CD14-positive monocyte (primary cell): ENCODE measurements at regions not wholly inside any gene's neighbourhood (a gene's known extent, or its start where the extent isn't known, plus 50 kb on each side); places are given as distances from the start of the nearest gene placed in this dataset.

ENCODE experiments used
- DNase-seq, 3 donors: peaks; one replicate each; pipeline ENCODE4 v3.0.0-alpha.2; 2011 to 2022
- H2AFZ ChIP-seq: 2 replicates; pipeline ENCODE4 v1.6.0; 2012; ENCODE audit warnings: mild to moderate bottlenecking, low read depth, low read length, inconsistent platforms; ENCODE audit not compliant: insufficient read depth, poor library complexity, severe bottlenecking
- H3K27ac ChIP-seq, 2 donors: 1 replicate in 1 of 2; 2 replicates in 1 of 2; pipeline ENCODE4 v1.5.1; 2012 to 2013; ENCODE audit warnings: low read length in 2 of 2, control low read depth in 1 of 2, inconsistent platforms in 1 of 2, low read depth in 1 of 2, mild to moderate bottlenecking in 1 of 2
- H3K27me3 ChIP-seq, 2 donors: one replicate each; pipeline versions ENCODE4 v1.6.0 to v1.6.1; 2011 to 2013; ENCODE audit warnings: low read length in 2 of 2; ENCODE audit not compliant: control insufficient read depth in 2 of 2, insufficient read depth in 2 of 2
- H3K36me3 ChIP-seq, 2 donors: replicated peaks in 1 of 2; 1 replicate in 1 of 2; 2 replicates in 1 of 2; pipeline versions ENCODE4 v1.5.1 to v1.6.1; 2012 to 2013; ENCODE audit warnings: low read length in 2 of 2, control low read depth in 1 of 2, inconsistent platforms in 1 of 2, mild to moderate bottlenecking in 1 of 2; ENCODE audit not compliant: insufficient read depth in 2 of 2, control insufficient read depth in 1 of 2
- H3K4me1 ChIP-seq, 2 donors: 1 replicate in 1 of 2; 2 replicates in 1 of 2; pipeline versions ENCODE4 v1.5.1 to v1.6.1; 2012 to 2013; ENCODE audit warnings: low read length in 2 of 2, control low read depth in 1 of 2, inconsistent platforms in 1 of 2, mild to moderate bottlenecking in 1 of 2, moderate library complexity in 1 of 2; ENCODE audit not compliant: insufficient read depth in 2 of 2, control insufficient read depth in 1 of 2
- H3K4me2 ChIP-seq: replicated peaks from 2 replicates; pipeline ENCODE3; 2012; ENCODE audit warnings: low read length, moderate library complexity, mild to moderate bottlenecking; ENCODE audit not compliant: poor library complexity, severe bottlenecking; ENCODE audit errors: extremely low read depth
- H3K4me3 ChIP-seq, 3 experiments: fragments of 200-600 bp in 1 of 3; sonication (generic) in 1 of 3; replicated peaks in 1 of 3; 1 replicate in 2 of 3; 2 replicates in 1 of 3; pipeline ENCODE4 v1.5.1; 2011 to 2013; ENCODE audit warnings: low read length in 3 of 3, mild to moderate bottlenecking in 3 of 3, control low read depth in 2 of 3, low read depth in 2 of 3, inconsistent platforms in 1 of 3, moderate library complexity in 1 of 3
- H3K79me2 ChIP-seq: 2 replicates; pipeline ENCODE4 v1.6.0; 2012; ENCODE audit warnings: mild to moderate bottlenecking, control low read depth, inconsistent platforms, low read length, moderate library complexity; ENCODE audit not compliant: insufficient read depth
- H3K9ac ChIP-seq: 2 replicates; pipeline ENCODE4 v1.6.0; 2017; ENCODE audit warnings: low read length, mild to moderate bottlenecking; ENCODE audit not compliant: insufficient read depth, poor library complexity, severe bottlenecking
- H3K9me3 ChIP-seq, 2 donors: replicated peaks in 1 of 2; 1 replicate in 1 of 2; 2 replicates in 1 of 2; pipeline versions ENCODE4 v1.5.1 to v1.6.1; 2012 to 2013; ENCODE audit warnings: low read length in 2 of 2, control low read depth in 1 of 2; ENCODE audit not compliant: control insufficient read depth in 1 of 2, insufficient read depth in 1 of 2
- H4K20me1 ChIP-seq: 2 replicates; pipeline ENCODE4 v1.6.0; 2012; ENCODE audit warnings: mild to moderate bottlenecking, low read length, control low read depth, moderate library complexity; ENCODE audit not compliant: insufficient read depth
- H3K27ac Mint-ChIP-seq, 7 donors: one replicate each; pipeline ENCODE4 v1.8.0; 2020; ENCODE audit warnings: mild to moderate bottlenecking in 7 of 7, mixed read lengths in 7 of 7, moderate library complexity in 6 of 7, inconsistent platforms in 2 of 7
- H3K27me3 Mint-ChIP-seq, 3 donors: one replicate each; pipeline ENCODE4 v1.8.0; 2021 to 2022; ENCODE audit warnings: low read depth in 3 of 3, mild to moderate bottlenecking in 3 of 3, mixed read lengths in 3 of 3, moderate library complexity in 3 of 3, inconsistent platforms in 1 of 3
- H3K36me3 Mint-ChIP-seq, 2 donors: one replicate each; pipeline ENCODE4 v1.8.0; 2020; ENCODE audit warnings: mixed read lengths in 2 of 2, inconsistent platforms in 1 of 2, mild to moderate bottlenecking in 1 of 2
- H3K4me1 Mint-ChIP-seq: one replicate; pipeline ENCODE4 v1.8.0; 2020; ENCODE audit warnings: mild to moderate bottlenecking, mixed read lengths
- H3K4me3 Mint-ChIP-seq, 2 donors: one replicate each; pipeline ENCODE4 v1.8.0; 2020; ENCODE audit warnings: mild to moderate bottlenecking in 2 of 2, mixed read lengths in 2 of 2, moderate library complexity in 1 of 2
- H3K9me3 Mint-ChIP-seq, 7 donors: one replicate each; pipeline ENCODE4 v1.8.0; 2020 to 2022; ENCODE audit warnings: mixed read lengths in 7 of 7, mild to moderate bottlenecking in 6 of 7, moderate library complexity in 6 of 7, inconsistent platforms in 2 of 7
- WGBS: methylation state at CpG from one replicate; pipeline ENCODE4 v1.1.5; 2013; ENCODE audit warnings: missing lambda C conversion rate; ENCODE audit not compliant: insufficient coverage; 5-methylcytosine and 5-hydroxymethylcytosine counted together
- intact Hi-C, 2 donors: fragments of 100-400 bp; cut with micrococcal nuclease; formaldehyde crosslinking; loops; one replicate each; pipeline versions ENCODE4 v1.15.0 to v1.15.1; 2023
- TF ChIP-seq, protein P1 (sequence below): fragments of 200-600 bp; IDR thresholded peaks from one replicate; pipeline ENCODE4 v1.8.0; 2022; ENCODE audit warnings: antibody characterized with exemption, mild to moderate bottlenecking

DNA sequence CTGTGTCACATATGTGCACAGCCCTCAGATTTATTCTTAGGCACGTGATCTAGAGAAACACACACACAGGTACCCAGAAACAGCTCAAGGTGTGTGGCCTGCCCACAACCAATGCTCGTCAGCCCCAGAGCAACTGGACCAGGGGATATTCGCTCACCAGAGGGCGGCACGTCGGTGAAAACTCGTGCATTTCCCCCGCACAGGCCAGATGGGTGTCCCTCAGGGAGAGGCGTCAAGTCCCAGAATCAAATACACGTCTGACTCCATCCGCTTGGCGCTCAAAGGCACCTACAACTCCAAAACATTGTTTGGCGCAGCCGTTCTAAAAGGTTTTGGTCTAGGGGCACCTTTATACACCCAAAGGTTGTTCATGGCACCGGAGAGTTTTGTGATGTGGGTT is 429.0 kb downstream of the BRD1 start:
- Histone ChIP-seq H3K9ac (no peak overlapping the region), H3K9me3 (peaks cover 0 to 19% of the 10 kb centered on the region in 2 donors), H3K4me3 (no peak overlapping the region), H3K27me3 (no peaks in the 10 kb centered on the region), H3K27ac (no peak overlapping the region), H3K4me2 (no peak overlapping the region), H2AFZ (no peak overlapping the region), H4K20me1 (no peaks in the 10 kb centered on the region), H3K4me1 (no peaks in the 10 kb centered on the region), H3K36me3 (no peaks in the 10 kb centered on the region), H3K79me2 (no peaks in the 10 kb centered on the region)
- H3K27ac Mint-ChIP-seq: no peak overlapping the region
- TF ChIP-seq, protein P1, sequence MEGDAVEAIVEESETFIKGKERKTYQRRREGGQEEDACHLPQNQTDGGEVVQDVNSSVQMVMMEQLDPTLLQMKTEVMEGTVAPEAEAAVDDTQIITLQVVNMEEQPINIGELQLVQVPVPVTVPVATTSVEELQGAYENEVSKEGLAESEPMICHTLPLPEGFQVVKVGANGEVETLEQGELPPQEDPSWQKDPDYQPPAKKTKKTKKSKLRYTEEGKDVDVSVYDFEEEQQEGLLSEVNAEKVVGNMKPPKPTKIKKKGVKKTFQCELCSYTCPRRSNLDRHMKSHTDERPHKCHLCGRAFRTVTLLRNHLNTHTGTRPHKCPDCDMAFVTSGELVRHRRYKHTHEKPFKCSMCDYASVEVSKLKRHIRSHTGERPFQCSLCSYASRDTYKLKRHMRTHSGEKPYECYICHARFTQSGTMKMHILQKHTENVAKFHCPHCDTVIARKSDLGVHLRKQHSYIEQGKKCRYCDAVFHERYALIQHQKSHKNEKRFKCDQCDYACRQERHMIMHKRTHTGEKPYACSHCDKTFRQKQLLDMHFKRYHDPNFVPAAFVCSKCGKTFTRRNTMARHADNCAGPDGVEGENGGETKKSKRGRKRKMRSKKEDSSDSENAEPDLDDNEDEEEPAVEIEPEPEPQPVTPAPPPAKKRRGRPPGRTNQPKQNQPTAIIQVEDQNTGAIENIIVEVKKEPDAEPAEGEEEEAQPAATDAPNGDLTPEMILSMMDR: no peak
- no peak overlapping the region for H3K4me3 Mint-ChIP-seq
- no peak for DNase-seq
- peaks cover 0 to 3% (median 0%) of the 10 kb centered on the region in 3 donors for H3K27me3 Mint-ChIP-seq
- H3K9me3 Mint-ChIP-seq: peaks cover 8 to 16% (median 12%) of the 10 kb centered on the region in 7 donors
- intact Hi-C loops: no loop called here
- H3K36me3 Mint-ChIP-seq: no peaks in the 10 kb centered on the region
- no peaks in the 10 kb centered on the region for H3K4me1 Mint-ChIP-seq
- 83% methylated on average over 12 of the region's 15 CpGs for WGBS

DNA sequence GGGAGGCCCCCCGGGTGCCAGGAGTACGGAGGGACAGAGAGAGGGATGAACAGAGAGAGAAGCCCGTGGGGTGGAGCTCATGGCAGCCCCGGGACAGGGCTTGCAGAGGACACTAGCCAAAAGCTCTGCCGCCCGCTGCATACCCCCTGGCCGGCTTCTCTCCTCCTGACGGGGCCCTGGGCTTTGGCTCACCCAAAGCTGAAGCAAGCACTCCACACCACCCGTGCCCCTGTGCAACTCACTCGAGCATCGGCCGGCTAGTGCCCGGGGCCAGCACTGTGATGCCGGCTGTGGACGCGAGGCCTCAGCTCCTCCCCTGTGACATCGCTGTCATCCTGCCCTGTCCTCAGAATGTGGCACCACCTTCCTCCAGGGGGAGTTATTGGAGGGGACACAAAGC is 429.6 kb downstream of the BRD1 start:
- H2AFZ ChIP-seq: no peak overlapping the region
- H3K36me3 ChIP-seq: no peaks in the 10 kb centered on the region
- H3K4me3 ChIP-seq: no peak overlapping the region
- H3K4me1 ChIP-seq: no peaks in the 10 kb centered on the region
- peak overlapping the region in 1 of 2 donors; percentile 28 for H3K4me3 Mint-ChIP-seq
- TF ChIP-seq, protein P1: no peak
- H3K9me3 ChIP-seq: peaks cover 0 to 23% of the 10 kb centered on the region in 2 donors
- H4K20me1 ChIP-seq: no peaks in the 10 kb centered on the region
- H3K27me3 ChIP-seq: no peaks in the 10 kb centered on the region
- no peaks in the 10 kb centered on the region for H3K79me2 ChIP-seq
- H3K27me3 Mint-ChIP-seq: peaks cover 0 to 4% (median 2%) of the 10 kb centered on the region in 3 donors
- H3K4me2 ChIP-seq: no peak overlapping the region
- H3K27ac Mint-ChIP-seq: no peak overlapping the region
- no peaks in the 10 kb centered on the region for H3K36me3 Mint-ChIP-seq
- 92% methylated on average over 16 of the region's 17 CpGs for WGBS
- intact Hi-C loops: no loop called here
- DNase-seq: no peak
- H3K27ac ChIP-seq: no peak overlapping the region
- H3K9me3 Mint-ChIP-seq: peaks cover 9 to 17% (median 14%) of the 10 kb centered on the region in 7 donors
- no peaks in the 10 kb centered on the region for H3K4me1 Mint-ChIP-seq
- H3K9ac ChIP-seq: no peak overlapping the region
